ENCODE measurements at regions not wholly inside any gene's neighbourhood (a gene's known extent, or its start where the extent isn't known, plus 50 kb on each side); places are given as distances from the start of the nearest gene placed in this dataset.
A peak's percentile ranks its signal among the peaks of the same experiment; 100 is the strongest.

DNA sequence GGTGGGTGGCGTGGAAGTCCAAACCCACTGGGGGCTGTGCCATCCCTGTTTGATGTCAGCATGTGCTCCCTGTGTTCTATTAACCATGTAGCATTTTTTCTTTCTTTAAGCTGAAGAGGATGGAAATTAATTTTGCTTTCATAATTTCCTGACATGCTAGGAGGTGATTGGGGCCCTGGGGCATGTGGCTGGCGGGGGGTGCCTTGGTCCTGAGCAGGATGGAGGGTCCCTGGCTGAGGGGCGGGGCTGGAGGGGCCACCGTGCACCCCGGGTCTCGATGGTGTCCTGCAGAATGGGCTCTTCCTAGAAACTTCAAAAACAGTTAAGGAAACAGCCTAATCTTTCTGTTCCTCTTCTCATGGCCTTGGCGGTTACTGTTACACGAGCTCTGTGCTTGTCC is 69.3 kb upstream of the IRX4 start:
- no peak overlapping the region for H3K4me3 ChIP-seq (ENCODE audit: low read depth, low read length)
- no peaks in the 10 kb centered on the region for H3K27me3 ChIP-seq (ENCODE audit: control insufficient read depth, insufficient read depth, low read length)
- FAIRE-seq (no peak), DNase-seq (ENCODE audit: low read depth) (no peak)
- H3K36me3 ChIP-seq (ENCODE audit: control insufficient read depth, insufficient read depth, low read length) = no peaks in the 10 kb centered on the region
- TF ChIP-seq, protein P1, sequence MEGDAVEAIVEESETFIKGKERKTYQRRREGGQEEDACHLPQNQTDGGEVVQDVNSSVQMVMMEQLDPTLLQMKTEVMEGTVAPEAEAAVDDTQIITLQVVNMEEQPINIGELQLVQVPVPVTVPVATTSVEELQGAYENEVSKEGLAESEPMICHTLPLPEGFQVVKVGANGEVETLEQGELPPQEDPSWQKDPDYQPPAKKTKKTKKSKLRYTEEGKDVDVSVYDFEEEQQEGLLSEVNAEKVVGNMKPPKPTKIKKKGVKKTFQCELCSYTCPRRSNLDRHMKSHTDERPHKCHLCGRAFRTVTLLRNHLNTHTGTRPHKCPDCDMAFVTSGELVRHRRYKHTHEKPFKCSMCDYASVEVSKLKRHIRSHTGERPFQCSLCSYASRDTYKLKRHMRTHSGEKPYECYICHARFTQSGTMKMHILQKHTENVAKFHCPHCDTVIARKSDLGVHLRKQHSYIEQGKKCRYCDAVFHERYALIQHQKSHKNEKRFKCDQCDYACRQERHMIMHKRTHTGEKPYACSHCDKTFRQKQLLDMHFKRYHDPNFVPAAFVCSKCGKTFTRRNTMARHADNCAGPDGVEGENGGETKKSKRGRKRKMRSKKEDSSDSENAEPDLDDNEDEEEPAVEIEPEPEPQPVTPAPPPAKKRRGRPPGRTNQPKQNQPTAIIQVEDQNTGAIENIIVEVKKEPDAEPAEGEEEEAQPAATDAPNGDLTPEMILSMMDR (IDR thresholded peaks at IDR 0.05; ENCODE audit: insufficient read depth, low read length, severe bottlenecking) = no peak

DNA sequence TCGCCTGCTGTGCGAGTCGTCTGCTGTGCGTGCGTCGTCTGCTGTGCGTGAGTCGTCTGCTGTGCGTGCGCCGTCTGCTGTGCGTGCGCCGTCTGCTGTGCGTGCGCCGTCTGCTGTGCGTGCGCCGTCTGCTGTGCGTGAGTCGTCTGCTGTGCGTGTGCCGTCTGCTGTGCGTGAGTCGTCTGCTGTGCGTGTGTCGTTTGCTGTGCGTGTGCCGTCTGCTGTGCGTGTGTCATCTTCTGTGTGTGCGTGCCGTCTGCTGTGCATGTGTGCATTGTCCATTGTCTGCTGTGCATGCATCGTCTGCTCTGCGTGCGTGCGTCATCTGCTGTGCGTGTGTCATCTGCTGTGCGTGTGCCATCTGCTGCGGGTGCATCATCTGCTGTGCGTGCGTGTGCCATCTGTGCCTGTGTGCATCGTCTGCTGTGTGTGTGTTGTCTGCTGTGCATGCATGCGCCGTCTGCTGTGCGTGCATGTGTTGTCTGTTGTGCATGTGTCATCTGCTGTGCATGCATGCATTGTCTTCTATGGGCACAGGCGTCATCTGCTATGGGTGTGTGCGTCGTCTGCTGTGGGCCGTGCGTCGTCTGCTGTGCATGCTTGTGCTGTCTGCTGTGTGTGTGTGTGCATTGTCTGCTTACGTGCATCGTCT is 68.6 kb upstream of the IRX4 start:
- no peaks in the 10 kb centered on the region for H3K27me3 ChIP-seq (ENCODE audit: control insufficient read depth, insufficient read depth, low read length)
- FAIRE-seq = peak; percentile 84

GRCh38 chr5:1950708-1951103 is 68.0 kb upstream of the IRX4 start:
- FAIRE-seq (no peak), DNase-seq (ENCODE audit: low read depth) (no peak)
- no peaks in the 10 kb centered on the region for H3K36me3 ChIP-seq (ENCODE audit: control insufficient read depth, insufficient read depth, low read length)
- no peak overlapping the region for H3K4me3 ChIP-seq (ENCODE audit: low read depth, low read length)
- H3K27me3 ChIP-seq (ENCODE audit: control insufficient read depth, insufficient read depth, low read length) = no peaks in the 10 kb centered on the region
- TF ChIP-seq, protein P1 (IDR thresholded peaks at IDR 0.05; ENCODE audit: insufficient read depth, low read length, severe bottlenecking) = no peak

More for the DNA sequence above, 68.6 kb upstream of the IRX4 start:
- DNase-seq (ENCODE audit: low read depth) = no peak
- no peaks in the 10 kb centered on the region for H3K36me3 ChIP-seq (ENCODE audit: control insufficient read depth, insufficient read depth, low read length)
- TF ChIP-seq, protein P1 (IDR thresholded peaks at IDR 0.05; ENCODE audit: insufficient read depth, low read length, severe bottlenecking) = no peak
- no peak overlapping the region for H3K4me3 ChIP-seq (ENCODE audit: low read depth, low read length)

GRCh38 chr5:1950096-1950707 is 67.5 kb upstream of the IRX4 start:
- Histone ChIP-seq H3K4me3 (ENCODE audit: low read depth, low read length) (no peak overlapping the region), H3K27me3 (ENCODE audit: control insufficient read depth, insufficient read depth, low read length) (no peaks in the 10 kb centered on the region), H3K36me3 (ENCODE audit: control insufficient read depth, insufficient read depth, low read length) (no peaks in the 10 kb centered on the region)
- FAIRE-seq (no peak), DNase-seq (ENCODE audit: low read depth) (no peak)
- TF ChIP-seq, protein P1 (IDR thresholded peaks at IDR 0.05; ENCODE audit: insufficient read depth, low read length, severe bottlenecking) = no peak

GRCh38 chr5:1949253-1949652 is 66.5 kb upstream of the IRX4 start:
- TF ChIP-seq, protein P1 (IDR thresholded peaks at IDR 0.05; ENCODE audit: insufficient read depth, low read length, severe bottlenecking) = no peak
- no peak for FAIRE-seq
- Histone ChIP-seq H3K36me3 (ENCODE audit: control insufficient read depth, insufficient read depth, low read length) (no peaks in the 10 kb centered on the region), H3K4me3 (ENCODE audit: low read depth, low read length) (no peak overlapping the region), H3K27me3 (ENCODE audit: control insufficient read depth, insufficient read depth, low read length) (no peaks in the 10 kb centered on the region)
- no peak for DNase-seq (ENCODE audit: low read depth)
